Mesothelial cell of epicardium (in vitro differentiated cells): ENCODE measurements at regions not wholly inside any gene's neighbourhood (a gene's known extent, or its start where the extent isn't known, plus 50 kb on each side); places are given as distances from the start of the nearest gene placed in this dataset.

Experiments
- DNase-seq, 2 experiments: peaks; one replicate each; pipeline ENCODE4 v3.0.0; 2021; ENCODE audit warnings: low spot score in 2 of 2; ENCODE audit not compliant: unreplicated experiment in 2 of 2
- H3K27ac Mint-ChIP-seq: 2 replicates; pipeline ENCODE4 v1.8.0; 2021; ENCODE audit warnings: mixed read lengths
- H3K27me3 Mint-ChIP-seq: 2 replicates; pipeline ENCODE4 v1.8.0; 2021; ENCODE audit warnings: low read depth, mixed read lengths
- H3K36me3 Mint-ChIP-seq: 2 replicates; pipeline ENCODE4 v1.8.0; 2021; ENCODE audit warnings: mixed read lengths
- H3K4me1 Mint-ChIP-seq: 2 replicates; pipeline ENCODE4 v1.8.0; 2021; ENCODE audit warnings: mixed read lengths
- H3K4me3 Mint-ChIP-seq: 2 replicates; pipeline ENCODE4 v1.8.0; 2021; ENCODE audit warnings: mild to moderate bottlenecking, moderate library complexity, mixed read lengths
- H3K9me3 Mint-ChIP-seq: 2 replicates; pipeline ENCODE4 v1.8.0; 2021; ENCODE audit warnings: mixed read lengths
- CTCF ChIP-seq: fragments of 200-600 bp; sonication (generic); IDR thresholded peaks from one replicate; pipeline ENCODE4 v1.5.0; 2021; ENCODE audit warnings: antibody characterized with exemption; ENCODE audit not compliant: unreplicated experiment

GRCh38 chr2:183495589-183496267, 371.5 kb downstream of the NUP35 start:
- Mint-ChIP-seq H3K36me3 (peaks cover 3% of the 10 kb centered on the region), H3K27ac (no peak overlapping the region), H3K9me3 (peaks cover 6% of the 10 kb centered on the region), H3K4me3 (no peak overlapping the region), H3K27me3 (no peaks in the 10 kb centered on the region), H3K4me1 (peaks cover 19% of the 10 kb centered on the region)
- no peak for TF ChIP-seq CTCF
- DNase-seq: no peak

- Mint-ChIP-seq H3K36me3 (peaks cover 3% of the 10 kb centered on the region), H3K4me3 (no peak overlapping the region), H3K27me3 (no peaks in the 10 kb centered on the region), H3K27ac (no peak overlapping the region), H3K4me1 (peaks cover 11% of the 10 kb centered on the region), H3K9me3 (peaks cover 24% of the 10 kb centered on the region)
- TF ChIP-seq CTCF: no peak
- DNase-seq: no peak
Observed at GRCh38 chr2:183497861-183498260, 373.6 kb downstream of the NUP35 start.

- peaks cover 69% of the 10 kb centered on the region for H3K9me3 Mint-ChIP-seq
- no peaks in the 10 kb centered on the region for H3K4me1 Mint-ChIP-seq
- no peaks in the 10 kb centered on the region for H3K27me3 Mint-ChIP-seq
Observed at GRCh38 chr2:183505911-183506310, 381.7 kb downstream of the NUP35 start.

GRCh38 chr2:183511154-183511553, 386.9 kb downstream of the NUP35 start:
- DNase-seq: no peak
- no peaks in the 10 kb centered on the region for H3K36me3 Mint-ChIP-seq
- TF ChIP-seq CTCF: no peak
- peaks cover 41% of the 10 kb centered on the region for H3K9me3 Mint-ChIP-seq
- H3K4me1 Mint-ChIP-seq: no peaks in the 10 kb centered on the region
- no peak overlapping the region for H3K27ac Mint-ChIP-seq
- H3K4me3 Mint-ChIP-seq: no peak overlapping the region
- no peaks in the 10 kb centered on the region for H3K27me3 Mint-ChIP-seq

More at GRCh38 chr2:183505911-183506310, 381.7 kb downstream of the NUP35 start:
- Mint-ChIP-seq H3K4me3 (no peak overlapping the region), H3K36me3 (no peaks in the 10 kb centered on the region), H3K27ac (no peak overlapping the region)
- TF ChIP-seq CTCF: no peak
- DNase-seq: no peak

- Mint-ChIP-seq H3K36me3 (no peaks in the 10 kb centered on the region), H3K4me3 (no peak overlapping the region), H3K4me1 (peaks cover 18% of the 10 kb centered on the region), H3K9me3 (no peaks in the 10 kb centered on the region), H3K27ac (no peak overlapping the region), H3K27me3 (no peaks in the 10 kb centered on the region)
- TF ChIP-seq CTCF: no peak
- DNase-seq: no peak
Observed at GRCh38 chr2:183519371-183520056, 395.3 kb downstream of the NUP35 start.
